H1 (cell line): ENCODE measurements at regions not wholly inside any gene's neighbourhood (a gene's known extent, or its start where the extent isn't known, plus 50 kb on each side); places are given as distances from the start of the nearest gene placed in this dataset.

Source experiments
- CTCF ChIA-PET: fragments of 300-600 bp; sonication (Branson Sonifier 250); formaldehyde crosslinking; loops from one replicate; lab custom pipeline; 2021; ENCODE audit not compliant: partially characterized antibody; lab: Charles Lee
- POLR2A ChIA-PET: fragments of 300-600 bp; sonication (Branson Sonifier 250); formaldehyde crosslinking; loops from one replicate; lab custom pipeline; 2021; ENCODE audit warnings: inconsistent platforms; ENCODE audit not compliant: partially characterized antibody; lab: Charles Lee
- DNase-seq, 2 experiments: peaks; one replicate each; pipeline versions ENCODE4 v3.0.0 to v3.0.0-alpha.2; 2010 to 2022; ENCODE audit warnings: low spot score in 2 of 2, low read depth in 1 of 2, mixed read lengths in 1 of 2
- FAIRE-seq: peaks from 2 replicates; lab custom pipeline; 2011; peaks lifted over from hg19 to GRCh38; lab: Jason Lieb, UNC
- H2AFZ ChIP-seq: 2 replicates; pipeline ENCODE4 v1.8.1; 2012; ENCODE audit warnings: low read length, inconsistent platforms
- H2AK5ac ChIP-seq: 2 replicates; pipeline ENCODE4 v1.6.1; 2013; ENCODE audit warnings: low read depth, low read length
- H2BK120ac ChIP-seq: replicated peaks from 2 replicates; pipeline ENCODE3; 2013; ENCODE audit warnings: low read depth, low read length, inconsistent platforms
- H2BK12ac ChIP-seq: 2 replicates; pipeline ENCODE4 v1.6.1; 2013; ENCODE audit warnings: low read depth, low read length
- H2BK15ac ChIP-seq: 2 replicates; pipeline ENCODE4 v1.6.1; 2013; ENCODE audit warnings: low read length
- H2BK20ac ChIP-seq: 2 replicates; pipeline ENCODE4 v1.6.1; 2013; ENCODE audit warnings: low read length
- H2BK5ac ChIP-seq: 2 replicates; pipeline ENCODE4 v1.6.1; 2013; ENCODE audit warnings: low read depth, low read length
- H3K14ac ChIP-seq: 2 replicates; pipeline ENCODE4 v1.6.1; 2013; ENCODE audit warnings: inconsistent platforms; ENCODE audit not compliant: insufficient read length
- H3K18ac ChIP-seq: 2 replicates; pipeline ENCODE4 v1.6.1; 2013; ENCODE audit warnings: low read length; ENCODE audit errors: extremely low read depth
- H3K23ac ChIP-seq: 2 replicates; pipeline ENCODE4 v1.6.1; 2013; ENCODE audit warnings: inconsistent platforms; ENCODE audit not compliant: insufficient read length
- H3K23me2 ChIP-seq: 2 replicates; pipeline ENCODE4 v1.6.1; 2013; ENCODE audit warnings: low read depth, low read length
- H3K27ac ChIP-seq: 2 replicates; pipeline ENCODE4 v1.6.1; 2011; ENCODE audit warnings: low read depth, low read length, inconsistent platforms
- H3K27me3 ChIP-seq, 4 experiments: replicated peaks in 1 of 4; 1 replicate in 1 of 4; 2 replicates in 3 of 4; pipeline versions ENCODE4 v1.6.1 to v1.8.1; 2011 to 2013; ENCODE audit warnings: low read length in 3 of 4, mild to moderate bottlenecking in 3 of 4, inconsistent platforms in 2 of 4, mixed read lengths in 2 of 4, moderate library complexity in 1 of 4; ENCODE audit not compliant: control insufficient read depth in 3 of 4, insufficient read depth in 3 of 4; ENCODE audit errors: extremely low read depth in 1 of 4
- H3K36me3 ChIP-seq, 4 experiments: 2 replicates each; pipeline versions ENCODE4 v1.6.1 to v1.8.1; 2011 to 2013; ENCODE audit warnings: mild to moderate bottlenecking in 4 of 4, low read length in 3 of 4, moderate library complexity in 2 of 4, control low read depth in 1 of 4, inconsistent platforms in 1 of 4; ENCODE audit not compliant: insufficient read depth in 4 of 4, control insufficient read depth in 2 of 4
- H3K4ac ChIP-seq: replicated peaks from 2 replicates; pipeline ENCODE3; 2013; ENCODE audit warnings: low read length, low read depth, mixed read lengths, inconsistent platforms; ENCODE audit not compliant: insufficient read length
- H3K4me1 ChIP-seq, 4 experiments: replicated peaks in 1 of 4; 1 replicate in 1 of 4; 2 replicates in 3 of 4; pipeline versions ENCODE4 v1.6.1 to v1.8.1; 2011 to 2013; ENCODE audit warnings: low read length in 3 of 4, inconsistent platforms in 2 of 4, mixed read lengths in 1 of 4; ENCODE audit not compliant: insufficient read depth in 4 of 4, control insufficient read depth in 3 of 4
- H3K4me2 ChIP-seq, 2 experiments: 2 replicates each; pipeline versions ENCODE4 v1.6.1 to v1.8.1; 2011 to 2013; ENCODE audit warnings: low read depth in 2 of 2, low read length in 2 of 2, control low read depth in 1 of 2, inconsistent platforms in 1 of 2, mild to moderate bottlenecking in 1 of 2; ENCODE audit not compliant: insufficient read depth in 1 of 2
- H3K4me3 ChIP-seq, 4 experiments: fragments of 200-600, 300-600 bp in 1 of 4; sonication (generic), shearing (Covaris generic), sonication (Bioruptor Twin) in 1 of 4; 2 replicates each; pipeline versions ENCODE4 v1.5.1 to v1.8.1; 2011 to 2016; ENCODE audit warnings: low read length in 4 of 4, low read depth in 3 of 4, control low read depth in 2 of 4, inconsistent platforms in 2 of 4, mild to moderate bottlenecking in 2 of 4, mixed read lengths in 1 of 4, moderate library complexity in 1 of 4; ENCODE audit not compliant: insufficient read depth in 2 of 4; ENCODE audit errors: extremely low read depth in 1 of 4
- H3K56ac ChIP-seq: replicated peaks from 2 replicates; pipeline ENCODE3; 2013; ENCODE audit warnings: low read depth, mild to moderate bottlenecking, mixed read lengths, low read length, inconsistent platforms; ENCODE audit not compliant: insufficient read length
- H3K79me1 ChIP-seq: 2 replicates; pipeline ENCODE4 v1.6.1; 2013; ENCODE audit warnings: low read depth, low read length, control low read depth
- H3K79me2 ChIP-seq, 2 experiments: 2 replicates each; pipeline versions ENCODE4 v1.6.1 to v1.8.1; 2012 to 2013; ENCODE audit warnings: low read length in 2 of 2, mild to moderate bottlenecking in 2 of 2, inconsistent platforms in 1 of 2; ENCODE audit not compliant: insufficient read depth in 2 of 2, control insufficient read depth in 1 of 2
- H3K9ac ChIP-seq, 4 experiments: replicated peaks in 1 of 4; 1 replicate in 1 of 4; 2 replicates in 3 of 4; pipeline versions ENCODE4 v1.6.1 to v1.8.1; 2011 to 2013; ENCODE audit warnings: low read depth in 3 of 4, low read length in 3 of 4, control low read depth in 2 of 4, mild to moderate bottlenecking in 2 of 4, moderate library complexity in 2 of 4, inconsistent platforms in 1 of 4; ENCODE audit errors: extremely low read depth in 1 of 4
- H3K9me3 ChIP-seq, 2 experiments: 2 replicates each; pipeline versions ENCODE4 v1.6.1 to v1.8.1; 2012 to 2013; ENCODE audit warnings: mild to moderate bottlenecking in 2 of 2, moderate library complexity in 2 of 2, control low read depth in 1 of 2, inconsistent platforms in 1 of 2, low read depth in 1 of 2, low read length in 1 of 2, mixed read lengths in 1 of 2; ENCODE audit not compliant: insufficient read depth in 2 of 2
- H4K20me1 ChIP-seq, 2 experiments: replicated peaks in 1 of 2; 2 replicates each; pipeline versions ENCODE3 to v1.8.1; 2011 to 2013; ENCODE audit warnings: inconsistent platforms in 2 of 2, low read length in 2 of 2, mild to moderate bottlenecking in 1 of 2; ENCODE audit not compliant: insufficient read depth in 2 of 2, control insufficient read depth in 1 of 2
- H4K5ac ChIP-seq: 2 replicates; pipeline ENCODE4 v1.6.1; 2013; ENCODE audit warnings: low read length, low read depth, mixed read lengths, inconsistent platforms; ENCODE audit not compliant: insufficient read length
- H4K8ac ChIP-seq: 2 replicates; pipeline ENCODE4 v1.8.0; 2013; ENCODE audit warnings: mild to moderate bottlenecking, moderate library complexity, low read length, inconsistent platforms; ENCODE audit not compliant: insufficient read depth; ENCODE audit errors: extremely low read depth
- H4K91ac ChIP-seq: replicated peaks from 2 replicates; pipeline ENCODE3; 2013; ENCODE audit warnings: low read length, mixed read lengths, inconsistent platforms; ENCODE audit not compliant: insufficient read length
- BACH1 ChIP-seq: IDR thresholded peaks from 2 replicates; pipeline ENCODE4 v1.6.1; 2012; ENCODE audit warnings: low read length, improper control_type of control experiment
- CTCF ChIP-seq, 3 experiments: IDR thresholded peaks; 1 replicate in 2 of 3; 2 replicates in 1 of 3; pipeline versions ENCODE4 v1.5.1 to v1.6.1; 2011; ENCODE audit warnings: low read length in 3 of 3, mild to moderate bottlenecking in 3 of 3, inconsistent platforms in 2 of 3, low read depth in 1 of 3, moderate library complexity in 1 of 3; ENCODE audit not compliant: insufficient read depth in 1 of 3; ENCODE audit errors: control extremely low read depth in 1 of 3
- EZH2 ChIP-seq: fragments of 200-600 bp; sonication (generic); IDR thresholded peaks from 2 replicates; pipeline ENCODE4 v1.7.1; 2012; ENCODE audit warnings: low read depth, mild to moderate bottlenecking, moderate library complexity, low read length, inconsistent platforms; ENCODE audit not compliant: severe bottlenecking
- GTF2F1 ChIP-seq: IDR thresholded peaks from 2 replicates; pipeline ENCODE4 v1.6.1; 2012; ENCODE audit warnings: low read depth, low read length, improper control_type of control experiment, borderline replicate concordance
- HDAC2 ChIP-seq, 2 experiments: fragments of 300-600 bp in 1 of 2; sonication (generic) in 1 of 2; IDR thresholded peaks; 2 replicates each; pipeline ENCODE4 v1.6.1; 2011 to 2012; ENCODE audit warnings: low read depth in 2 of 2, low read length in 2 of 2, mild to moderate bottlenecking in 2 of 2, moderate library complexity in 2 of 2, borderline replicate concordance in 1 of 2, inconsistent platforms in 1 of 2
- HDAC6 ChIP-seq: IDR thresholded peaks from one replicate; pipeline ENCODE4 v1.7.1; 2012; ENCODE audit warnings: low read depth, mild to moderate bottlenecking, inconsistent platforms, low read length, moderate library complexity
- KDM4A ChIP-seq: IDR thresholded peaks from one replicate; pipeline ENCODE4 v1.7.1; 2012; ENCODE audit warnings: low read depth, mild to moderate bottlenecking, moderate library complexity, low read length, inconsistent platforms; ENCODE audit not compliant: severe bottlenecking
- NRF1 ChIP-seq: IDR thresholded peaks from 2 replicates; pipeline ENCODE4 v1.6.1; 2011; ENCODE audit warnings: mild to moderate bottlenecking, low read depth, low read length, improper control_type of control experiment
- RAD21 ChIP-seq, 2 experiments: IDR thresholded peaks in 1 of 2; conservative IDR thresholded peaks in 1 of 2; 2 replicates each; pipeline ENCODE4 v1.6.1; 2011; ENCODE audit warnings: low read depth in 2 of 2, low read length in 2 of 2, improper control_type of control experiment in 1 of 2, inconsistent platforms in 1 of 2, mild to moderate bottlenecking in 1 of 2, moderate library complexity in 1 of 2
- RFX5 ChIP-seq: IDR thresholded peaks from 2 replicates; pipeline ENCODE4 v1.6.1; 2011; ENCODE audit warnings: low read depth, low read length, improper control_type of control experiment, borderline replicate concordance
- SP4 ChIP-seq: IDR thresholded peaks from 2 replicates; pipeline ENCODE4 v1.6.1; 2012; ENCODE audit warnings: low read length, inconsistent platforms
- WGBS, 2 experiments: shearing (Covaris generic) in 1 of 2; methylation state at CpG; one replicate each; pipeline versions ENCODE4 v1.1.6 to v1.1.7; 2013 to 2015; ENCODE audit warnings: low lambda C conversion rate in 2 of 2, mixed read lengths in 2 of 2, inconsistent platforms in 1 of 2, low coverage in 1 of 2, missing lambda C conversion rate in 1 of 2; ENCODE audit not compliant: insufficient replicate concordance in 2 of 2, insufficient coverage in 1 of 2, insufficient read length in 1 of 2; ENCODE audit errors: extremely low coverage in 1 of 2, missing lambda C conversion rate in 1 of 2; 5-methylcytosine and 5-hydroxymethylcytosine counted together

GRCh38 chr3:153026026-153026425, 136.0 kb upstream of the RAP2B start:
- Histone ChIP-seq H3K23me2 (no peaks in the 10 kb centered on the region), H2BK12ac (no peak overlapping the region), H4K8ac (no peak overlapping the region), H2AFZ (no peak overlapping the region), H2BK5ac (no peak overlapping the region), H3K18ac (no peak overlapping the region)
- POLR2A ChIA-PET = no interaction called here
- no peak for DNase-seq
- TF ChIP-seq KDM4A (no peak), HDAC2 (IDR thresholded peaks at IDR 0.05; ENCODE audit: borderline replicate concordance in 1 of 2, low read depth in 2 of 2, low read length in 2 of 2) (no peak), RAD21 (IDR thresholded peaks at IDR 0.05 in 1 of 2, conservative IDR thresholded peaks at IDR 0.05 in 1 of 2; ENCODE audit: low read depth in 2 of 2, low read length in 2 of 2) (peak in 1 of 2 experiments; percentile 78; a peak in 3 of 4 replicates), RFX5 (no peak), CTCF (IDR thresholded peaks at IDR 0.05; ENCODE audit: control extremely low read depth in 1 of 3, insufficient read depth in 1 of 3, low read depth in 1 of 3, low read length in 3 of 3) (peak in 2 of 3 experiments; percentile 28 to 52; a peak in 2 of 4 replicates), NRF1 (no peak), GTF2F1 (no peak), SP4 (no peak), EZH2 (no peak), HDAC6 (no peak), BACH1 (no peak)
- TF ChIP-seq, all 59 proteins: peak for 2
- no peaks in the 10 kb centered on the region for H4K20me1 ChIP-seq
- no peak overlapping the region for H4K5ac ChIP-seq
- no peaks in the 10 kb centered on the region for H3K9me3 ChIP-seq
- WGBS, 2 experiments = 84% methylated on average over 3 of the region's 3 CpGs; no CpG with 5 or more reads in 1 of the 2 experiments
- no peak overlapping the region for H2BK120ac ChIP-seq
- H3K4ac ChIP-seq = no peak overlapping the region
- no peak for FAIRE-seq
- H2BK20ac ChIP-seq = no peak overlapping the region
- H4K91ac ChIP-seq = no peak overlapping the region
- no peak overlapping the region for H3K9ac ChIP-seq
- no peaks in the 10 kb centered on the region for H3K27me3 ChIP-seq
- H3K4me3 ChIP-seq = no peak overlapping the region
- no peak overlapping the region for H2AK5ac ChIP-seq
- no peak overlapping the region for H3K27ac ChIP-seq
- no peak overlapping the region for H3K56ac ChIP-seq
- H3K4me2 ChIP-seq = no peak overlapping the region
- no peak overlapping the region for H3K14ac ChIP-seq
- no peaks in the 10 kb centered on the region for H3K4me1 ChIP-seq
- H3K36me3 ChIP-seq = no peaks in the 10 kb centered on the region
- H3K79me1 ChIP-seq = no peaks in the 10 kb centered on the region
- CTCF ChIA-PET = interaction anchor here (0.6 to 1.9 kb wide), 10 partner anchors 9 to 1228 kb away, joined by 3 to 8 read pairs (median 4); no protein-coding TSS in a partner anchor
- H2BK15ac ChIP-seq = no peak overlapping the region
- no peak overlapping the region for H3K23ac ChIP-seq
- no peaks in the 10 kb centered on the region for H3K79me2 ChIP-seq
